ENCODE measurements at regions not wholly inside any gene's neighbourhood (a gene's known extent, or its start where the extent isn't known, plus 50 kb on each side); places are given as distances from the start of the nearest gene placed in this dataset.
"Not testable (repeated sequence)": the region's sequence is repeated elsewhere in the genome, so short reads cannot be mapped to it uniquely, and the experiment has no call there.

- no peak for DNase-seq
Measured at GRCh38 chr6:9921366-9921765, 493.5 kb downstream of the TFAP2A start.

- no peak for DNase-seq
Measured at GRCh38 chr6:9914951-9915350, 499.9 kb downstream of the TFAP2A start.

GRCh38 chr6:9901376-9901775 is 513.5 kb downstream of the TFAP2A start:
- no peak for DNase-seq

- no peak for DNase-seq
Measured at GRCh38 chr6:9896806-9897205, 518.1 kb downstream of the TFAP2A start.

- DNase-seq: no peak
Measured at GRCh38 chr6:9890893-9891292, 524.0 kb downstream of the TFAP2A start.

GRCh38 chr6:9890469-9890868 is 524.4 kb downstream of the TFAP2A start:
- no peak for DNase-seq

- DNase-seq: no peak
Measured at GRCh38 chr6:9878535-9878934, 536.3 kb downstream of the TFAP2A start.

- DNase-seq: no peak
Measured at GRCh38 chr6:9875605-9876353, 539.1 kb downstream of the TFAP2A start.

- DNase-seq: no peak
Measured at GRCh38 chr6:9862603-9863167, 552.2 kb downstream of the TFAP2A start.

- DNase-seq: no peak
Measured at GRCh38 chr6:9851541-9852380, 563.1 kb downstream of the TFAP2A start.

- no peak for DNase-seq
Measured at GRCh38 chr6:9851006-9851405, 563.9 kb downstream of the TFAP2A start.

- no peak for DNase-seq
Measured at GRCh38 chr6:9848094-9848493, 566.8 kb downstream of the TFAP2A start.

GRCh38 chr6:9841886-9842725 is 572.8 kb downstream of the TFAP2A start:
- no peak for DNase-seq

GRCh38 chr6:9834233-9834632 is 580.6 kb downstream of the TFAP2A start:
- DNase-seq: no peak

GRCh38 chr6:9831783-9832182 is 583.1 kb downstream of the TFAP2A start:
- no peak for DNase-seq

- no peak for DNase-seq
Measured at GRCh38 chr6:9830808-9831207, 584.1 kb downstream of the TFAP2A start.

- DNase-seq: no peak
Measured at GRCh38 chr6:9825526-9825925, 589.3 kb downstream of the TFAP2A start.

- not testable (repeated sequence) for DNase-seq
Measured at GRCh38 chr6:9810727-9811126, 604.1 kb downstream of the TFAP2A start.

GRCh38 chr6:9810286-9810685 is 604.6 kb downstream of the TFAP2A start:
- no peak for DNase-seq

- DNase-seq: no peak
Measured at GRCh38 chr6:9806195-9806594, 608.7 kb downstream of the TFAP2A start.

- DNase-seq: no peak
Measured at GRCh38 chr6:9801249-9801754, 613.6 kb downstream of the TFAP2A start.

GRCh38 chr6:9799582-9799981 is 615.3 kb downstream of the TFAP2A start:
- DNase-seq: no peak

- no peak for DNase-seq
Measured at GRCh38 chr6:9796827-9797226, 618.0 kb downstream of the TFAP2A start.
